ENCODE measurements at regions not wholly inside any gene's neighbourhood (a gene's known extent, or its start where the extent isn't known, plus 50 kb on each side); places are given as distances from the start of the nearest gene placed in this dataset.
A peak's percentile ranks its signal among the peaks of the same experiment; 100 is the strongest.
"Not testable (repeated sequence)": the region's sequence is repeated elsewhere in the genome, so short reads cannot be mapped to it uniquely, and the experiment has no call there.

GRCh38 chr7:81482600-81483186 is 287.2 kb downstream of the HGF start:
- no peak for DNase-seq

GRCh38 chr7:81478664-81479063 is 291.2 kb downstream of the HGF start:
- no peak for DNase-seq

GRCh38 chr7:81478201-81478600 is 291.6 kb downstream of the HGF start:
- DNase-seq: not testable (repeated sequence)

GRCh38 chr7:81473236-81473635 is 296.6 kb downstream of the HGF start:
- no peak for DNase-seq

GRCh38 chr7:81470724-81471379 is 299.0 kb downstream of the HGF start:
- no peak for DNase-seq

- peak in 46 of 56 donors; percentile 3 to 82 (median 36) for DNase-seq
These were observed 299.8 kb downstream of the HGF start for GRCh38 chr7:81469869-81470723.

- DNase-seq: no peak
These were observed 300.5 kb downstream of the HGF start for GRCh38 chr7:81469153-81469868.

GRCh38 chr7:81468526-81468925 is 301.3 kb downstream of the HGF start:
- no peak for DNase-seq

GRCh38 chr7:81467964-81468363 is 301.9 kb downstream of the HGF start:
- no peak for DNase-seq

GRCh38 chr7:81462672-81463071 is 307.2 kb downstream of the HGF start:
- DNase-seq: no peak

- DNase-seq: no peak
These were observed 309.4 kb downstream of the HGF start for GRCh38 chr7:81460250-81461045.

GRCh38 chr7:81459485-81459884 is 310.4 kb downstream of the HGF start:
- DNase-seq: no peak

GRCh38 chr7:81457852-81458522 is 311.9 kb downstream of the HGF start:
- no peak for DNase-seq

- DNase-seq: not testable (repeated sequence)
These were observed 316.1 kb downstream of the HGF start for GRCh38 chr7:81453770-81454169.

GRCh38 chr7:81449105-81449504 is 320.7 kb downstream of the HGF start:
- no peak for DNase-seq

GRCh38 chr7:81447351-81447952 is 322.4 kb downstream of the HGF start:
- peak in 2 of 56 donors; percentile 1 to 14 for DNase-seq

GRCh38 chr7:81446212-81446611 is 323.6 kb downstream of the HGF start:
- DNase-seq: no peak

- no peak for DNase-seq
These were observed 324.4 kb downstream of the HGF start for GRCh38 chr7:81445462-81445861.

- no peak for DNase-seq
These were observed 328.1 kb downstream of the HGF start for GRCh38 chr7:81441750-81442149.

GRCh38 chr7:81439591-81439990 is 330.3 kb downstream of the HGF start:
- no peak for DNase-seq

All from nucleus accumbens (tissue), 56 donors.